C4-2B (cell line): ENCODE measurements at regions not wholly inside any gene's neighbourhood (a gene's known extent, or its start where the extent isn't known, plus 50 kb on each side); places are given as distances from the start of the nearest gene placed in this dataset.

ENCODE experiments used
- ZFX ChIP-seq: fragments of 450-650 bp; IDR thresholded peaks from 2 replicates; pipeline ENCODE4 v1.6.1; 2017
- TF ChIP-seq, protein P1 (sequence below): fragments of 450-650 bp; conservative IDR thresholded peaks from 2 replicates; pipeline ENCODE4 v1.5.1; 2017; ENCODE audit warnings: mild to moderate bottlenecking

- TF ChIP-seq, protein P1, sequence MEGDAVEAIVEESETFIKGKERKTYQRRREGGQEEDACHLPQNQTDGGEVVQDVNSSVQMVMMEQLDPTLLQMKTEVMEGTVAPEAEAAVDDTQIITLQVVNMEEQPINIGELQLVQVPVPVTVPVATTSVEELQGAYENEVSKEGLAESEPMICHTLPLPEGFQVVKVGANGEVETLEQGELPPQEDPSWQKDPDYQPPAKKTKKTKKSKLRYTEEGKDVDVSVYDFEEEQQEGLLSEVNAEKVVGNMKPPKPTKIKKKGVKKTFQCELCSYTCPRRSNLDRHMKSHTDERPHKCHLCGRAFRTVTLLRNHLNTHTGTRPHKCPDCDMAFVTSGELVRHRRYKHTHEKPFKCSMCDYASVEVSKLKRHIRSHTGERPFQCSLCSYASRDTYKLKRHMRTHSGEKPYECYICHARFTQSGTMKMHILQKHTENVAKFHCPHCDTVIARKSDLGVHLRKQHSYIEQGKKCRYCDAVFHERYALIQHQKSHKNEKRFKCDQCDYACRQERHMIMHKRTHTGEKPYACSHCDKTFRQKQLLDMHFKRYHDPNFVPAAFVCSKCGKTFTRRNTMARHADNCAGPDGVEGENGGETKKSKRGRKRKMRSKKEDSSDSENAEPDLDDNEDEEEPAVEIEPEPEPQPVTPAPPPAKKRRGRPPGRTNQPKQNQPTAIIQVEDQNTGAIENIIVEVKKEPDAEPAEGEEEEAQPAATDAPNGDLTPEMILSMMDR = no peak
- TF ChIP-seq ZFX = no peak
Measured at GRCh38 chr13:75181906-75182305, 300.1 kb downstream of the TBC1D4 start.
